ENCODE measurements at regions not wholly inside any gene's neighbourhood (a gene's known extent, or its start where the extent isn't known, plus 50 kb on each side); places are given as distances from the start of the nearest gene placed in this dataset.

- no peak for DNase-seq
Observed at GRCh38 chr11:80532633-80533232, 1091.9 kb upstream of the TENM4 start.

GRCh38 chr11:80529726-80530125, 1088.9 kb upstream of the TENM4 start:
- no peak for DNase-seq

- DNase-seq, result no peak
Observed at GRCh38 chr11:80525663-80526405, 1085.0 kb upstream of the TENM4 start.

- DNase-seq, result no peak
Observed at GRCh38 chr11:80524349-80524748, 1083.5 kb upstream of the TENM4 start.

- DNase-seq, result no peak
Observed at GRCh38 chr11:80523057-80523456, 1082.2 kb upstream of the TENM4 start.

- DNase-seq, result no peak
Observed at GRCh38 chr11:80521592-80521991, 1080.8 kb upstream of the TENM4 start.

GRCh38 chr11:80520507-80520887, 1079.7 kb upstream of the TENM4 start:
- no peak for DNase-seq

- DNase-seq, result no peak
Observed at GRCh38 chr11:80519596-80520506, 1079.0 kb upstream of the TENM4 start.

- no peak for DNase-seq
Observed at GRCh38 chr11:80517701-80518100, 1076.9 kb upstream of the TENM4 start.

GRCh38 chr11:80515097-80515496, 1074.3 kb upstream of the TENM4 start:
- DNase-seq, result no peak

- no peak for DNase-seq
Observed at GRCh38 chr11:80512491-80512890, 1071.7 kb upstream of the TENM4 start.

GRCh38 chr11:80505771-80506170, 1064.9 kb upstream of the TENM4 start:
- DNase-seq, result no peak

- DNase-seq, result no peak
Observed at GRCh38 chr11:80503990-80504389, 1063.2 kb upstream of the TENM4 start.

GRCh38 chr11:80502511-80502910, 1061.7 kb upstream of the TENM4 start:
- no peak for DNase-seq

- DNase-seq, result no peak
Observed at GRCh38 chr11:80495116-80495515, 1054.3 kb upstream of the TENM4 start.

- no peak for DNase-seq
Observed at GRCh38 chr11:80487952-80488351, 1047.1 kb upstream of the TENM4 start.

- DNase-seq, result no peak
Observed at GRCh38 chr11:80486678-80487077, 1045.8 kb upstream of the TENM4 start.

- DNase-seq, result no peak
Observed at GRCh38 chr11:80477178-80477577, 1036.3 kb upstream of the TENM4 start.

GRCh38 chr11:80473562-80473961, 1032.7 kb upstream of the TENM4 start:
- no peak for DNase-seq

- no peak for DNase-seq
Observed at GRCh38 chr11:80469871-80470270, 1029.0 kb upstream of the TENM4 start.

GRCh38 chr11:80466570-80466969, 1025.7 kb upstream of the TENM4 start:
- no peak for DNase-seq

- DNase-seq, result no peak
Observed at GRCh38 chr11:80462211-80462610, 1021.4 kb upstream of the TENM4 start.

GRCh38 chr11:80458376-80458775, 1017.5 kb upstream of the TENM4 start:
- DNase-seq, result no peak

GRCh38 chr11:80457823-80458222, 1017.0 kb upstream of the TENM4 start:
- no peak for DNase-seq
